Ishikawa (cell line): ENCODE measurements at regions not wholly inside any gene's neighbourhood (a gene's known extent, or its start where the extent isn't known, plus 50 kb on each side); places are given as distances from the start of the nearest gene placed in this dataset.

ENCODE experiments used
- CEBPB ChIP-seq: IDR thresholded peaks from 2 replicates; pipeline ENCODE4 v1.6.1; 2012
- CREB1 ChIP-seq: IDR thresholded peaks from 2 replicates; pipeline ENCODE4 v1.6.1; 2012; ENCODE audit warnings: low read depth
- EP300 ChIP-seq: IDR thresholded peaks from 2 replicates; pipeline ENCODE4 v1.6.1; 2012; ENCODE audit warnings: borderline replicate concordance
- FOXM1 ChIP-seq: IDR thresholded peaks from 2 replicates; pipeline ENCODE4 v1.6.1; 2012; ENCODE audit warnings: low read depth, borderline replicate concordance
- MAX ChIP-seq: IDR thresholded peaks from 2 replicates; pipeline ENCODE4 v1.6.1; 2012
- NFIC ChIP-seq: IDR thresholded peaks from 2 replicates; pipeline ENCODE4 v1.6.1; 2012
- RAD21 ChIP-seq: IDR thresholded peaks from 2 replicates; pipeline ENCODE4 v1.6.1; 2012; ENCODE audit warnings: low read depth
- REST ChIP-seq: IDR thresholded peaks from 2 replicates; pipeline ENCODE4 v1.6.1; 2012; ENCODE audit warnings: low read depth, mild to moderate bottlenecking
- TAF1 ChIP-seq: IDR thresholded peaks from 2 replicates; pipeline ENCODE4 v1.6.1; 2012; ENCODE audit warnings: low read depth, mild to moderate bottlenecking
- TCF12 ChIP-seq: IDR thresholded peaks from 2 replicates; pipeline ENCODE4 v1.6.1; 2012; ENCODE audit warnings: low read depth
- USF1 ChIP-seq: IDR thresholded peaks from 2 replicates; pipeline ENCODE4 v1.6.1; 2012
- YY1 ChIP-seq: IDR thresholded peaks from 2 replicates; pipeline ENCODE4 v1.6.1; 2012; ENCODE audit warnings: low read depth

- TF ChIP-seq REST: no peak
- no peak for TF ChIP-seq YY1
- no peak for TF ChIP-seq TAF1
- TF ChIP-seq TCF12: no peak
- no peak for TF ChIP-seq CREB1
- no peak for TF ChIP-seq EP300
- TF ChIP-seq RAD21: no peak
- no peak for TF ChIP-seq CEBPB
- no peak for TF ChIP-seq MAX
- TF ChIP-seq FOXM1: no peak
- no peak for TF ChIP-seq NFIC
- no peak for TF ChIP-seq USF1
Measured at GRCh38 chr2:239747274-239747673, 277.9 kb downstream of the NDUFA10 start.
